ENCODE measurements at regions not wholly inside any gene's neighbourhood (a gene's known extent, or its start where the extent isn't known, plus 50 kb on each side); places are given as distances from the start of the nearest gene placed in this dataset.
"Not testable (repeated sequence)": the region's sequence is repeated elsewhere in the genome, so short reads cannot be mapped to it uniquely, and the experiment has no call there.

GRCh38 chr9:27672718-27673117 lies 99.4 kb upstream of the C9orf72 start:
- DNase-seq (ENCODE audit: low spot score) = no peak

DNA sequence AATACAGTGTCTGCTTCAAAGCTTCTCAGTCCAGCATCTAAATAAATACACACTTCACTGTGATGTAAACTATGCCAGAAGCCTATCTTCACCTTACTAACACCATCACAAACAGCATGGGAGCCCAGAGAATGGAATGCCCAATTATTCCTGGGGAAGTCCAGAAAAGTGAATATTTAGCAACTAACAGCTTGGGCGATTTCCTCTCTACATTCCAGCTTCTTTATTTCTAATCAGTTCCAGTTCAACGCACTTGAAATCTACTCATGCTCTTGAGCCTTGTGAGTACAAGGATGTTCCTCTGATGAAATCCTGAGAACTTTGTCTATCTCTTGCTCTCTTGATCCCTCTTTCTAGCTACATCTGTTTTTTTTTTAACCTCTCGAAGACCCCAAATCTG lies 100.4 kb upstream of the C9orf72 start:
- no peak for DNase-seq (ENCODE audit: low spot score)

DNA sequence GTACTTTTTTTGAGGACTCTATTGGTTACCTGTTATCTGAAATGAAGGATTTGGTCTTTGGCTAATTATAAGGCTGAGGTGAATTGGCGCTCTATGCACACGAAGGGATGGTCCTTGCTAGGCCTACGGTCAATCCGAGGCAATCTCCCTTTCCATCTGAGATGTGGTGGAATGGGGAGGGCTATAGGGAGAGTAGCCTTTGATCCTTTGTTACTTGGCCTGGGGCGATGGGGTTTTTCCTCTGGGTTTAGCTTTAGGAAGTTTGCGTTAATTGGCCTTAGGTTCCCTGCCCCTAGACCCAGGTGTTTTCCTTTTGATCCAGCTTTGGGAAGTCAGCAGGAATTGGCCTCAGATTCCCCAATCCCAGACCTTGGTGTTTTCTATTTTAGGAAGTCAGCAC lies 102.1 kb upstream of the C9orf72 start:
- no peak for DNase-seq (ENCODE audit: low spot score)

DNA sequence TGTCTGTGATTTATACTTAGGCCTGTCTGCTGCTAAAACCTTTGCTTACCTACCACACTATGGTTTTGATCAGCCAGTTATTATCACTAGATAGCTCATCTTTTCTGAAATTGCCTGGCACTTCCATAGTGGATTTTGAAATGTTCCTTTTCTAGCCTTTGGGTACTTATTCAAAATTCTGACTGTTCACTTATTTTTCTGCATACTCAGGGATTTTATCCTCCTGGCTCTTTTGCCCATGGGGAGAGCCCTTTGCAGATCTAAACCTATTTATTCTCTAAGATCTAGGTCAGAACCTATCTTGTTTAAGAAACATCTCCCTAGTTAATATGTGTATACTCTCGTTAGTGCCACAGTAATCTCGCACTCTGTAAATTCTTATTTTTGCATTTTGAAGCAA lies 103.5 kb upstream of the C9orf72 start:
- no peak for DNase-seq (ENCODE audit: low spot score)

GRCh38 chr9:27679338-27679737 lies 106.1 kb upstream of the C9orf72 start:
- DNase-seq (ENCODE audit: low spot score) = no peak

- DNase-seq (ENCODE audit: low spot score) = no peak
Measured at GRCh38 chr9:27683181-27683580, 109.9 kb upstream of the C9orf72 start.

DNA sequence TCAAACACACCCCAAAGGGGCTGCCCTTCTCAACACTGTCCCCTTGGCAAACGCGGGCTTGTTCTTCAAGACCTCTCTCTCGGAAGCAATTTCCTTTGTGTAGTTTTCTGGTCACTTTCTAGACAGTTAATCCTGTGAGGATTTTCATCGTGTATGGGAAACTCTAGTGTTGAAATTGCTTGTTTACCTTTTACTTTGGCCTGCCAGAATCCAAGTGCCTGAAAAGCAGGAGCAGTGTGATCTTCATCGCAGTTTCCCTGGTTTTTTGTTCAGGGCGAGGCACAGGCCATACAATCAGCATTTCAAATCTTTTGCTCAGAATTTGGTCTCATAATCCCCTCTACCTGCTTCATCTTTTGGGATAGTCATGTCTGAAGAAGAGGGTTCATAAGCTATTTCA lies 115.7 kb upstream of the C9orf72 start:
- no peak for DNase-seq (ENCODE audit: low spot score)

DNA sequence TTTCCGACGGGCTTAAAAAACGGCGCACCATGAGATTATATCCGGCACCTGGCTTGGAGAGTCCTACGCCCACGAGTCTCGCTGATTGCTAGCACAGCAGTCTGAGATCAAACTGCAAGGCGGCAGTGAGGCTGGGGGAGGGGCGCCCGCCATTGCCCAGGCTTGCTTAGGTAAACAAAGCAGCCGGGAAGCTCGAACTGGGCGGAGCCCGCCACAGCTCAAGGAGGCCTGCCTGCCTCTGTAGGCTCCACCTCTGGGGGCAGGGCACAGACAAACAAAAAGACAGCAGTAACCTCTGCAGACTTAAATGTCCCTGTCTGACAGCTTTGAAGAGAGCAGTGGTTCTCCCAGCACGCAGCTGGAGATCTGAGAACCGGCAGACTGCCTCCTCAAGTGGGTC lies 117.5 kb upstream of the C9orf72 start:
- DNase-seq (ENCODE audit: low spot score) = not testable (repeated sequence)

DNA sequence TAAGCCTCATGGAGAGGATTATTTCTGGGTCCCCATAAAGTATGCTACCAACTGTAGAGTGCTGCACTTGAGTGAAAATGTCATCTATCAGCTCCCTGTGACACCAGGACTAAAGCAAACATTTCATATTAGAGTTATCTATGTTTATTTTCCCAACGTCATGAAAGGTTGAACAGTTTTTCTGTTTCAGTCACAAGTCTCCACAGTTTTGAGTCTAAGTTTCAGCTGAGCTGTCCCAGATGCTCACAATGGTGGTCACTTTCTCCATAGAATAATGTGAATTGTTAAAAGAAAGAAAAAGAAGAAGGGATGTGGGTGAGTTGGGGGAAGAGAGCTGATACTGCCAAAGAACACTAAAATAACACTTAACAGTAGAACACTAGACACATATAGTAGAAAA lies 126.3 kb upstream of the C9orf72 start:
- DNase-seq (ENCODE audit: low spot score) = no peak

GRCh38 chr9:27701016-27701415 lies 127.7 kb upstream of the C9orf72 start:
- DNase-seq (ENCODE audit: low spot score) = no peak

DNA sequence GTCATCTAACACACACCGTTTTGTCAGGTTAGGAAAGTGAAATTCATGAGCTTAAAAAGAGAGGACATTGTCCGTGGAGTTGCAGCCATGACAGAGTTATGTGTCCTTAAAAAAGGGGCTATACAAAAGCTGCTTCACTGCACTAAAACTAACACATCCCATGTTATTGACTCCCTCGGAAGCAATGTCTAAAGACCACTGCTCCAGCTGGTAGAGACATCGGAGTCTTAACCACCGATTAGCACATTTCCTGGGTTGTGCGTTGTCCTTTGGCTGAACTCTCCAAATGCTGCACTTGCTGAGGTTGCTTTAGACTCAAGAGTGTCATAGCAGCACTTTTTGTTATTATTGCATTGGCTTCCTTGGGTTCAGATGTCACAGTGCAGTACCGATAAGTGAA lies 128.3 kb upstream of the C9orf72 start:
- DNase-seq (ENCODE audit: low spot score) = no peak

- no peak for DNase-seq (ENCODE audit: low spot score)
Measured at GRCh38 chr9:27703216-27703980, 130.1 kb upstream of the C9orf72 start.

GRCh38 chr9:27711241-27711640 lies 138.0 kb upstream of the C9orf72 start:
- DNase-seq (ENCODE audit: low spot score) = no peak

GRCh38 chr9:27712806-27713205 lies 139.5 kb upstream of the C9orf72 start:
- DNase-seq (ENCODE audit: low spot score) = no peak

- no peak for DNase-seq (ENCODE audit: low spot score)
Measured at GRCh38 chr9:27714388-27714787, 141.1 kb upstream of the C9orf72 start.

- DNase-seq (ENCODE audit: low spot score) = no peak
Measured at GRCh38 chr9:27715651-27716050, 142.4 kb upstream of the C9orf72 start.

DNA sequence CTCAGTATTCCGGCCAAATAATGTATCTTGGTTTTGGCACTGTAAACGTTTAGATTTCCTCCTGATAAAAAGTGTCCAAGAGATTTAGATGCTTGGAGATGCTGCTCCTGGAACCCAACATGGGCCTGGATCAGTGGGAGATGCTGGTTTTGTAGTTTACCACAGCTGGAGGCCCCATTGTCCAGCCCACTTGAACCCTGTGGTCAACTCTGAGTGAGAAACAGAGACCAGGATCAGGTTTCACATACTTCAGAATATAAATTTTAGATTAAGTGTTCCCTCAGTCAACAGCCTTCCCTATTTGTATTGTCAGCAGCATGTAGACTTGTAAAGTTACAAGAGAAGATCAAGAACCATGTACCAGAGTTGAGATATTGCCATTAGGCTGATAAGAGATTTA lies 144.7 kb upstream of the C9orf72 start:
- DNase-seq (ENCODE audit: low spot score) = no peak

- DNase-seq (ENCODE audit: low spot score) = no peak
Measured at GRCh38 chr9:27719711-27720110, 146.4 kb upstream of the C9orf72 start.

- DNase-seq (ENCODE audit: low spot score) = no peak
Measured at GRCh38 chr9:27722866-27723265, 149.6 kb upstream of the C9orf72 start.

GRCh38 chr9:27726244-27727081 lies 153.2 kb upstream of the C9orf72 start:
- peak; percentile 41 for DNase-seq (ENCODE audit: low spot score)

DNA sequence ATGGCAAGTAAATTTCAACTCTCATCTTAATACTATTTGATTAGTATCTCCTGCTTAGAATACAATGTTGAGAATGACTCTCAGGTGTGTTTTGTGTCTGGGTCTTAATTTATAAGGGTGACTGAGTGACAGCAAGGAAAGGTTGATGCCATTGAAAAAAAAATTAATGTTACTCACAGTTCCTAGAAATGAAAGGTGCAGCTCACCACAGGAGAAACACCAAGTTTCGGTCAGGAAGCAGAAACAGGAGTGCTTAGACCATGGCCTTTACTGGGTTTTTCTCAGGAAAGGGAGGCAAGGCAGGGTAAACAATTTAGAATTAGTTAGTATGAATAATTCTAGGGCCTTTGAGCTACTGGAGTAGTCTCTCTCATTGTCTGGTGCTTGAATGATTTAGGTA lies 159.2 kb upstream of the C9orf72 start:
- no peak for DNase-seq (ENCODE audit: low spot score)

GRCh38 chr9:27743490-27743889 lies 170.2 kb upstream of the C9orf72 start:
- DNase-seq (ENCODE audit: low spot score) = no peak

DNA sequence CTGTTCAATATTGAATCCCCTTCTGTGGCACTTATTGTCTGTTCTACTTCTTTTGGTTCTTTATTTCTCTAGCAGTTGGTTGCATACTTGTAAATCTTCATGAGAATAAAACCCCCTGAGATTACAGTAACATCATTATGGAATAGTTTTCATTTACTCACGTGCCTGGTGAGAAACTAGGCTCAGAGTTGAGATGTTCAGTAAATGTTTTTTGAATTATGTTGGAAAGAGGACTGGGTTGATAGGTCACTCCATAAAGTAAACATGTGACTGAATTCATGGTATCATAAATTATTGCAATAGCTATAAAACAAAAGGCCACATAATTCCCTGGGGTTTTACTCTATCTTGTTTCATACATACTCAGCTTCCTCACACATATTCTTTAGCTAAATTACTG lies 174.2 kb upstream of the C9orf72 start:
- no peak for DNase-seq (ENCODE audit: low spot score)

DNA sequence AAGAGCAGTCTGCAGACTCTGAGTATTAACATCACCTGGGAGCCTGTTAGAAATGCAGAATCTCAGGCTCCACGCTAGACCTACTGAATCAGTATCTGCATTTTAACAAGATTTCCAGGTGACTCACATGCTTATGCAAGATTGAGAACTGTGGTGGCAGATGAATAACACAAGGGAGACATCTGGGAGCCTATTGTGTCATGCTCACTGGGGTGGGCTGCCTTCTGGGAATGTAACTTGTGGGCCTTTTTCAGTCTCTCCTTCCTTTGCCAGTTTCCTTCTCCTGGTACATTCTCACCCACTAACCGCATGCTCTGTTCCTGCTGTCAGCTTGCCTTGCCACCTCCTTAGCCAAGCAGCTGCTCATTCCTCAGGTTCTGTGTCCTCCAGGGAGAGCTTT lies 176.6 kb upstream of the C9orf72 start:
- DNase-seq (ENCODE audit: low spot score) = no peak
